CD14-positive monocyte (primary cell): ENCODE measurements at regions not wholly inside any gene's neighbourhood (a gene's known extent, or its start where the extent isn't known, plus 50 kb on each side); places are given as distances from the start of the nearest gene placed in this dataset.

Source experiments
- DNase-seq, 3 donors: peaks; one replicate each; pipeline ENCODE4 v3.0.0-alpha.2; 2011 to 2022
- H2AFZ ChIP-seq: 2 replicates; pipeline ENCODE4 v1.6.0; 2012; ENCODE audit warnings: mild to moderate bottlenecking, low read depth, low read length, inconsistent platforms; ENCODE audit not compliant: insufficient read depth, poor library complexity, severe bottlenecking
- H3K27ac ChIP-seq, 2 donors: 1 replicate in 1 of 2; 2 replicates in 1 of 2; pipeline ENCODE4 v1.5.1; 2012 to 2013; ENCODE audit warnings: low read length in 2 of 2, control low read depth in 1 of 2, inconsistent platforms in 1 of 2, low read depth in 1 of 2, mild to moderate bottlenecking in 1 of 2
- H3K27me3 ChIP-seq, 2 donors: one replicate each; pipeline versions ENCODE4 v1.6.0 to v1.6.1; 2011 to 2013; ENCODE audit warnings: low read length in 2 of 2; ENCODE audit not compliant: control insufficient read depth in 2 of 2, insufficient read depth in 2 of 2
- H3K36me3 ChIP-seq, 2 donors: replicated peaks in 1 of 2; 1 replicate in 1 of 2; 2 replicates in 1 of 2; pipeline versions ENCODE4 v1.5.1 to v1.6.1; 2012 to 2013; ENCODE audit warnings: low read length in 2 of 2, control low read depth in 1 of 2, inconsistent platforms in 1 of 2, mild to moderate bottlenecking in 1 of 2; ENCODE audit not compliant: insufficient read depth in 2 of 2, control insufficient read depth in 1 of 2
- H3K4me1 ChIP-seq, 2 donors: 1 replicate in 1 of 2; 2 replicates in 1 of 2; pipeline versions ENCODE4 v1.5.1 to v1.6.1; 2012 to 2013; ENCODE audit warnings: low read length in 2 of 2, control low read depth in 1 of 2, inconsistent platforms in 1 of 2, mild to moderate bottlenecking in 1 of 2, moderate library complexity in 1 of 2; ENCODE audit not compliant: insufficient read depth in 2 of 2, control insufficient read depth in 1 of 2
- H3K4me2 ChIP-seq: replicated peaks from 2 replicates; pipeline ENCODE3; 2012; ENCODE audit warnings: low read length, moderate library complexity, mild to moderate bottlenecking; ENCODE audit not compliant: poor library complexity, severe bottlenecking; ENCODE audit errors: extremely low read depth
- H3K4me3 ChIP-seq, 3 experiments: fragments of 200-600 bp in 1 of 3; sonication (generic) in 1 of 3; replicated peaks in 1 of 3; 1 replicate in 2 of 3; 2 replicates in 1 of 3; pipeline ENCODE4 v1.5.1; 2011 to 2013; ENCODE audit warnings: low read length in 3 of 3, mild to moderate bottlenecking in 3 of 3, control low read depth in 2 of 3, low read depth in 2 of 3, inconsistent platforms in 1 of 3, moderate library complexity in 1 of 3
- H3K79me2 ChIP-seq: 2 replicates; pipeline ENCODE4 v1.6.0; 2012; ENCODE audit warnings: mild to moderate bottlenecking, control low read depth, inconsistent platforms, low read length, moderate library complexity; ENCODE audit not compliant: insufficient read depth
- H3K9ac ChIP-seq: 2 replicates; pipeline ENCODE4 v1.6.0; 2017; ENCODE audit warnings: low read length, mild to moderate bottlenecking; ENCODE audit not compliant: insufficient read depth, poor library complexity, severe bottlenecking
- H3K9me3 ChIP-seq, 2 donors: replicated peaks in 1 of 2; 1 replicate in 1 of 2; 2 replicates in 1 of 2; pipeline versions ENCODE4 v1.5.1 to v1.6.1; 2012 to 2013; ENCODE audit warnings: low read length in 2 of 2, control low read depth in 1 of 2; ENCODE audit not compliant: control insufficient read depth in 1 of 2, insufficient read depth in 1 of 2
- H4K20me1 ChIP-seq: 2 replicates; pipeline ENCODE4 v1.6.0; 2012; ENCODE audit warnings: mild to moderate bottlenecking, low read length, control low read depth, moderate library complexity; ENCODE audit not compliant: insufficient read depth
- H3K27ac Mint-ChIP-seq, 7 donors: one replicate each; pipeline ENCODE4 v1.8.0; 2020; ENCODE audit warnings: mild to moderate bottlenecking in 7 of 7, mixed read lengths in 7 of 7, moderate library complexity in 6 of 7, inconsistent platforms in 2 of 7
- H3K27me3 Mint-ChIP-seq, 3 donors: one replicate each; pipeline ENCODE4 v1.8.0; 2021 to 2022; ENCODE audit warnings: low read depth in 3 of 3, mild to moderate bottlenecking in 3 of 3, mixed read lengths in 3 of 3, moderate library complexity in 3 of 3, inconsistent platforms in 1 of 3
- H3K36me3 Mint-ChIP-seq, 2 donors: one replicate each; pipeline ENCODE4 v1.8.0; 2020; ENCODE audit warnings: mixed read lengths in 2 of 2, inconsistent platforms in 1 of 2, mild to moderate bottlenecking in 1 of 2
- H3K4me1 Mint-ChIP-seq: one replicate; pipeline ENCODE4 v1.8.0; 2020; ENCODE audit warnings: mild to moderate bottlenecking, mixed read lengths
- H3K4me3 Mint-ChIP-seq, 2 donors: one replicate each; pipeline ENCODE4 v1.8.0; 2020; ENCODE audit warnings: mild to moderate bottlenecking in 2 of 2, mixed read lengths in 2 of 2, moderate library complexity in 1 of 2
- H3K9me3 Mint-ChIP-seq, 7 donors: one replicate each; pipeline ENCODE4 v1.8.0; 2020 to 2022; ENCODE audit warnings: mixed read lengths in 7 of 7, mild to moderate bottlenecking in 6 of 7, moderate library complexity in 6 of 7, inconsistent platforms in 2 of 7
- CTCF ChIP-seq: fragments of 200-600 bp; IDR thresholded peaks from one replicate; pipeline ENCODE4 v1.8.0; 2022; ENCODE audit warnings: antibody characterized with exemption, mild to moderate bottlenecking
- WGBS: methylation state at CpG from one replicate; pipeline ENCODE4 v1.1.5; 2013; ENCODE audit warnings: missing lambda C conversion rate; ENCODE audit not compliant: insufficient coverage; 5-methylcytosine and 5-hydroxymethylcytosine counted together
- intact Hi-C, 2 donors: fragments of 100-400 bp; cut with micrococcal nuclease; formaldehyde crosslinking; loops; one replicate each; pipeline versions ENCODE4 v1.15.0 to v1.15.1; 2023

DNA sequence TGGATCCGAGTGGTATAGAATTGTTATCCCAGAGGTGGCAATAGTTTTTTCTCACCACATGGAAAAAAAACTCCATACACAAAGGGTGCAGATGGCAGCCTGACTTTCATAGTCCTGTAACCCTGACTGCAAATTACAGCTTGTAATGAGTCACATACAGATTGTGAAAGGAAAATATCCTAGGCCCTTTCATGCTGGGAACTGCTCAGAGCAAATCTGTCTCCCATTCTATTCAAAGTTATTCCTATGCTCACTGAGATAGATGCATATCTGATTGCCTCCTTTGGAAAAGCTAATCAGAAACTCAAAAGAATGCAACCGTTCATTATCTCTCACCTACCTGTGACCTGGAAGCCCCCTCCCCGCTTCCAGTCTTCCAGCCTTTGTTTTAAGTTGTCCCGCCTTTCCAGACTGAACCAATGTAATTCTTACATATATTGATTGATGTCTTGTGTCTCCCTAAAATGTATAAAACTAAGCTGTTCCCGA is 108.7 kb upstream of the MAP3K4 start:
- Mint-ChIP-seq H3K4me3 (no peak overlapping the region), H3K27me3 (no peaks in the 10 kb centered on the region), H3K9me3 (peaks cover 0 to 7% (median under 1%) of the 10 kb centered on the region in 7 donors), H3K36me3 (no peaks in the 10 kb centered on the region), H3K27ac (no peak overlapping the region), H3K4me1 (no peaks in the 10 kb centered on the region)
- H3K27me3 ChIP-seq: no peaks in the 10 kb centered on the region
- no peak overlapping the region for H3K4me2 ChIP-seq
- H4K20me1 ChIP-seq: no peaks in the 10 kb centered on the region
- no peaks in the 10 kb centered on the region for H3K4me1 ChIP-seq
- H3K9me3 ChIP-seq: no peaks in the 10 kb centered on the region
- H2AFZ ChIP-seq: no peak overlapping the region
- no peak for DNase-seq
- no peak for TF ChIP-seq CTCF
- no peak overlapping the region for H3K27ac ChIP-seq
- H3K4me3 ChIP-seq: no peak overlapping the region
- H3K36me3 ChIP-seq: no peaks in the 10 kb centered on the region
- H3K9ac ChIP-seq: no peak overlapping the region
- intact Hi-C loops: no loop called here
- H3K79me2 ChIP-seq: no peaks in the 10 kb centered on the region
- WGBS: no CpG with 5 or more reads among the region's 5 CpGs

DNA sequence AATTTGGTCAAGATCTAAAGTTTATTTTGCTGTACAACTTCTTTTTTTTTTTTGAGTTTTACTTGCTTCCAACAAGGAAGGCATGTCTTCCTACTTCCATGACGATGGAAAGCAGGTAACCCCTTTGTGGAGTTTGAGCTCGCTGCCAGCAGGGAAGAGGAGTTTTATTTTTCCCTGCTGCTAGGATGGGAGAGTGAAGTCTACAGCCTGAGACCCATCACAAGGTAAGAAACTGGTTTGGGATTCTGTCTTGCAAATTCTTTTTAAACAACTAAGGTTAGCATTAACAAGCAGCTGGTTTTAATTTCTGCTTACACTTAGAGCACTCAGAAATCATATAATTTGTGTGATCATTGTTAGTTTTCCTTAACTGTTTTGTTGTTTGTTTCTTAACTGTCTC is 108.0 kb upstream of the MAP3K4 start:
- no peak overlapping the region for H3K9ac ChIP-seq
- Mint-ChIP-seq H3K4me1 (no peaks in the 10 kb centered on the region), H3K27ac (no peak overlapping the region), H3K36me3 (no peaks in the 10 kb centered on the region), H3K27me3 (no peaks in the 10 kb centered on the region), H3K9me3 (peaks cover 0 to 8% (median 2%) of the 10 kb centered on the region in 7 donors), H3K4me3 (no peak overlapping the region)
- 40% methylated on average over 1 of the region's 2 CpGs for WGBS
- no peak overlapping the region for H3K27ac ChIP-seq
- H3K36me3 ChIP-seq: no peaks in the 10 kb centered on the region
- H3K9me3 ChIP-seq: no peaks in the 10 kb centered on the region
- H3K4me2 ChIP-seq: no peak overlapping the region
- H2AFZ ChIP-seq: no peak overlapping the region
- no peak overlapping the region for H3K4me3 ChIP-seq
- H4K20me1 ChIP-seq: no peaks in the 10 kb centered on the region
- no peaks in the 10 kb centered on the region for H3K4me1 ChIP-seq
- no peaks in the 10 kb centered on the region for H3K27me3 ChIP-seq
- TF ChIP-seq CTCF: no peak
- no peak for DNase-seq
- intact Hi-C loops: no loop called here
- no peaks in the 10 kb centered on the region for H3K79me2 ChIP-seq
